ENCODE measurements at regions not wholly inside any gene's neighbourhood (a gene's known extent, or its start where the extent isn't known, plus 50 kb on each side); places are given as distances from the start of the nearest gene placed in this dataset.

- TF ChIP-seq CTCF (IDR thresholded peaks at IDR 0.05; ENCODE audit: low read length) = no peak
- TF ChIP-seq EZH2 (IDR thresholded peaks at IDR 0.05; ENCODE audit: borderline replicate concordance, low read length) = no peak
- Histone ChIP-seq H3K9me3 (ENCODE audit: low read length) (no peaks in the 10 kb centered on the region), H3K27me3 (ENCODE audit: insufficient read depth, low read length) (no peaks in the 10 kb centered on the region), H3K36me3 (ENCODE audit: insufficient read depth, low read length) (no peaks in the 10 kb centered on the region), H2AFZ (ENCODE audit: low read length) (no peak overlapping the region), H3K27ac (ENCODE audit: low read depth, low read length, poor library complexity, severe bottlenecking) (no peak overlapping the region), H3K9me2 (ENCODE audit: low read depth, low read length) (no peaks in the 10 kb centered on the region), H3K4me3 (ENCODE audit: low read depth, low read length, poor library complexity, severe bottlenecking) (no peak overlapping the region), H3K79me2 (ENCODE audit: insufficient read depth, low read length) (no peaks in the 10 kb centered on the region), H4K20me1 (ENCODE audit: insufficient read depth, low read length) (no peaks in the 10 kb centered on the region), H3K9ac (ENCODE audit: low read length) (no peak overlapping the region), H3F3A (ENCODE audit: insufficient read depth, low read length) (no peaks in the 10 kb centered on the region), H3K4me2 (ENCODE audit: low read length) (no peak overlapping the region), H3K4me1 (ENCODE audit: insufficient read depth, low read length, severe bottlenecking) (no peaks in the 10 kb centered on the region)
These were observed 580.3 kb downstream of the TENT5A start for GRCh38 chr6:81172056-81172740.

GRCh38 chr6:81169166-81169565, 583.3 kb downstream of the TENT5A start:
- H3K4me2 ChIP-seq (ENCODE audit: low read length) = no peak overlapping the region
- TF ChIP-seq EZH2 (IDR thresholded peaks at IDR 0.05; ENCODE audit: borderline replicate concordance, low read length) (no peak), CTCF (IDR thresholded peaks at IDR 0.05; ENCODE audit: low read length) (no peak)
- no peak overlapping the region for H3K9ac ChIP-seq (ENCODE audit: low read length)
- no peaks in the 10 kb centered on the region for H4K20me1 ChIP-seq (ENCODE audit: insufficient read depth, low read length)
- no peaks in the 10 kb centered on the region for H3K9me3 ChIP-seq (ENCODE audit: low read length)
- H3K36me3 ChIP-seq (ENCODE audit: insufficient read depth, low read length) = no peaks in the 10 kb centered on the region
- no peak overlapping the region for H2AFZ ChIP-seq (ENCODE audit: low read length)
- no peaks in the 10 kb centered on the region for H3K4me1 ChIP-seq (ENCODE audit: insufficient read depth, low read length, severe bottlenecking)
- H3K79me2 ChIP-seq (ENCODE audit: insufficient read depth, low read length) = no peaks in the 10 kb centered on the region
- H3F3A ChIP-seq (ENCODE audit: insufficient read depth, low read length) = no peaks in the 10 kb centered on the region
- no peaks in the 10 kb centered on the region for H3K27me3 ChIP-seq (ENCODE audit: insufficient read depth, low read length)
- H3K27ac ChIP-seq (ENCODE audit: low read depth, low read length, poor library complexity, severe bottlenecking) = no peak overlapping the region
- H3K9me2 ChIP-seq (ENCODE audit: low read depth, low read length) = no peaks in the 10 kb centered on the region
- H3K4me3 ChIP-seq (ENCODE audit: low read depth, low read length, poor library complexity, severe bottlenecking) = no peak overlapping the region

GRCh38 chr6:81166770-81167169, 585.7 kb downstream of the TENT5A start:
- no peaks in the 10 kb centered on the region for H3F3A ChIP-seq (ENCODE audit: insufficient read depth, low read length)
- H3K36me3 ChIP-seq (ENCODE audit: insufficient read depth, low read length) = no peaks in the 10 kb centered on the region
- H3K4me2 ChIP-seq (ENCODE audit: low read length) = no peak overlapping the region

More at GRCh38 chr6:81166770-81167169, 585.7 kb downstream of the TENT5A start:
- Histone ChIP-seq H3K27ac (ENCODE audit: low read depth, low read length, poor library complexity, severe bottlenecking) (no peak overlapping the region), H3K79me2 (ENCODE audit: insufficient read depth, low read length) (no peaks in the 10 kb centered on the region), H4K20me1 (ENCODE audit: insufficient read depth, low read length) (no peaks in the 10 kb centered on the region), H3K27me3 (ENCODE audit: insufficient read depth, low read length) (no peaks in the 10 kb centered on the region), H3K9me2 (ENCODE audit: low read depth, low read length) (no peaks in the 10 kb centered on the region), H3K9ac (ENCODE audit: low read length) (no peak overlapping the region), H3K4me3 (ENCODE audit: low read depth, low read length, poor library complexity, severe bottlenecking) (no peak overlapping the region), H3K9me3 (ENCODE audit: low read length) (no peaks in the 10 kb centered on the region), H3K4me1 (ENCODE audit: insufficient read depth, low read length, severe bottlenecking) (no peaks in the 10 kb centered on the region), H2AFZ (ENCODE audit: low read length) (no peak overlapping the region)
- TF ChIP-seq CTCF (IDR thresholded peaks at IDR 0.05; ENCODE audit: low read length) = no peak
- no peak for TF ChIP-seq EZH2 (IDR thresholded peaks at IDR 0.05; ENCODE audit: borderline replicate concordance, low read length)

All from OCI-LY1 (cell line).